ENCODE measurements at regions not wholly inside any gene's neighbourhood (a gene's known extent, or its start where the extent isn't known, plus 50 kb on each side); places are given as distances from the start of the nearest gene placed in this dataset.

DNA sequence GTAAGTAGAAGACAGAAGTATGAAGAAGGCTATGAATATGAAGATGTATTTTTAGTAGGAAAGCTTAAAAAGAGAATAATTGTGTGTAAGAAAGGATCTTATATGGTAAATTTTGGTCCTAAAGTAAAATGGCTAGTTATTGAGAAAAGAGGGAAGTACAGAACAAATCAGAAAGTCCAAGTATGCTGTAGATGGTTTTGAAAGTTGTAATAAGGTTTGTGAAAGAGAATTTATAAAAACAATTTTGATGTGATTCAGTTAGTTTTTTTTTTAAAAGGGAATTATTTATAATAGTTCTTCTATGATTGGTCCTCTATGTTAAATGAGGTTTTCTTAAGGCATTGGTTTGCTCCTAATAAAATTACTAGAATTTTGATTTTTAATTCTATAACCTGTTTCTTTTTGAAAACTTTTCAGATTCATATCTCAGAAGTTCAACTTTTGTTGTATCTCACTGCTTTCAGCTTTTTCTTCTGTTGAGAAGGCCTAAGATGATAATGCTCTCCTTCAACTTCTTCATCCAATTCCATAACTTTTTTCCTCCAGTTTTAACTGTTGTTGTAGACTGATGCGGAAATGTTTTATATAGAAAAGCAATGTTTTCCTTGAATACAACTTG is 322.7 kb downstream of the NOL4 start:
- no peaks in the 10 kb centered on the region for H3K4me1 ChIP-seq
- WGBS, 2 donors, result 89 to 97% methylated on average over 1 of the region's 1 CpG
- H3K27ac ChIP-seq, result no peak overlapping the region
- ATAC-seq (ENCODE audit: low FRiP score in 2 of 2) (no peak), DNase-seq (no peak)
- H3K36me3 ChIP-seq, result no peaks in the 10 kb centered on the region
- no peaks in the 10 kb centered on the region for H3K27me3 ChIP-seq
- H3K4me3 ChIP-seq, result no peak overlapping the region
- H3K9me3 ChIP-seq, result peaks cover 0 to 6% (median 2%) of the 10 kb centered on the region in 4 donors
- TF ChIP-seq, protein P1, sequence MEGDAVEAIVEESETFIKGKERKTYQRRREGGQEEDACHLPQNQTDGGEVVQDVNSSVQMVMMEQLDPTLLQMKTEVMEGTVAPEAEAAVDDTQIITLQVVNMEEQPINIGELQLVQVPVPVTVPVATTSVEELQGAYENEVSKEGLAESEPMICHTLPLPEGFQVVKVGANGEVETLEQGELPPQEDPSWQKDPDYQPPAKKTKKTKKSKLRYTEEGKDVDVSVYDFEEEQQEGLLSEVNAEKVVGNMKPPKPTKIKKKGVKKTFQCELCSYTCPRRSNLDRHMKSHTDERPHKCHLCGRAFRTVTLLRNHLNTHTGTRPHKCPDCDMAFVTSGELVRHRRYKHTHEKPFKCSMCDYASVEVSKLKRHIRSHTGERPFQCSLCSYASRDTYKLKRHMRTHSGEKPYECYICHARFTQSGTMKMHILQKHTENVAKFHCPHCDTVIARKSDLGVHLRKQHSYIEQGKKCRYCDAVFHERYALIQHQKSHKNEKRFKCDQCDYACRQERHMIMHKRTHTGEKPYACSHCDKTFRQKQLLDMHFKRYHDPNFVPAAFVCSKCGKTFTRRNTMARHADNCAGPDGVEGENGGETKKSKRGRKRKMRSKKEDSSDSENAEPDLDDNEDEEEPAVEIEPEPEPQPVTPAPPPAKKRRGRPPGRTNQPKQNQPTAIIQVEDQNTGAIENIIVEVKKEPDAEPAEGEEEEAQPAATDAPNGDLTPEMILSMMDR (IDR thresholded peaks at IDR 0.05), result no peak
- TF ChIP-seq EP300 (IDR thresholded peaks at IDR 0.05) (no peak), POLR2A (IDR thresholded peaks at IDR 0.05) (no peak), POLR2AphosphoS5 (IDR thresholded peaks at IDR 0.05) (no peak)

DNA sequence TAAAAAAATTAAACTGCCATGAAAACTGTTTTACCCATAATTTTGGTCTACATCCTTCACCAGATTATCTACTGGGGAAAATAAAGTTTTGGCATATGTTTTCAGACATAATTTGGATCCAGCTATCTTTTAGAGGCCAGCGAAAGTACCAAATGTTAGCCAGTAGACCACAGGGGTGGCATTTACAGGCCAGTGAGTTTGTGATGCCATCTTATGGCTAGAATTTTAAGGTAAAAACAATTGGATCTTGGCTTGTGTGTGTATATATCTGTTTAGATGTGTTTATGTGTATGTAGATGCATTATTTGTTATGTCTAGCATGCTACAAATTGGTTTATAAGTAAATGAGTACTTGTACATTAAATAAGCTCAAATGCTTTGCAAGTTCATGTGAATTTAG is 322.6 kb downstream of the ASXL3 start:
- ATAC-seq (ENCODE audit: low FRiP score in 2 of 2), result no peak
- 95 to 97% methylated on average over 1 of the region's 1 CpG for WGBS, 2 donors

DNA sequence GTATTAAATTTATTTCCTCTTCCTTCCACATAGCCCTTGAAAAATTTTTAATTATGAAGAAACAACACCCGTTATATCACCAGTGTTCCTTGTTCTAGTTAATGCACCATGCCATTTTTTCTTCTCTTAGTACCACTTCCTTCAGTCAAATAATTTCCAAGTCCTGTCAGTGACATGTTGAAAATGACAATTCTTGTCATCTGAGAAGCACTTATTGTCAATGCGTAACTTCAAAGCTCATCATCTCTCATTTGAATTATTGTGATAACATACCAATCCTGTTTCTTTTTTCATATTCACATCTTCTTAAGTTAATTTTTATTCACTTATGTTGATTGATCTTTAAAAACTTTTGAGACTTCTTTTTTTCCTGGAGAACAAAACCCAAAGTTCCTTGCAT is 320.4 kb downstream of the ASXL3 start:
- peaks cover 0 to 4% (median 2%) of the 10 kb centered on the region in 4 donors for H3K9me3 ChIP-seq
- 88 to 92% methylated on average over 2 of the region's 2 CpGs for WGBS, 2 donors
- TF ChIP-seq POLR2A (IDR thresholded peaks at IDR 0.05) (no peak), EP300 (IDR thresholded peaks at IDR 0.05) (no peak), POLR2AphosphoS5 (IDR thresholded peaks at IDR 0.05) (no peak)
- TF ChIP-seq, protein P1 (IDR thresholded peaks at IDR 0.05), result no peak
- H3K36me3 ChIP-seq, result no peaks in the 10 kb centered on the region
- DNase-seq (no peak), ATAC-seq (ENCODE audit: low FRiP score in 2 of 2) (no peak)
- H3K4me1 ChIP-seq, result no peaks in the 10 kb centered on the region
- H3K27me3 ChIP-seq, result no peaks in the 10 kb centered on the region
- no peak overlapping the region for H3K4me3 ChIP-seq
- no peak overlapping the region for H3K27ac ChIP-seq

More for the DNA sequence above, 322.6 kb downstream of the ASXL3 start:
- TF ChIP-seq, protein P1 (IDR thresholded peaks at IDR 0.05), result no peak
- Histone ChIP-seq H3K27ac (no peak overlapping the region), H3K9me3 (peaks cover 0 to 6% (median 2%) of the 10 kb centered on the region in 4 donors), H3K36me3 (no peaks in the 10 kb centered on the region), H3K27me3 (no peaks in the 10 kb centered on the region), H3K4me1 (no peaks in the 10 kb centered on the region), H3K4me3 (no peak overlapping the region)
- DNase-seq, result no peak

DNA sequence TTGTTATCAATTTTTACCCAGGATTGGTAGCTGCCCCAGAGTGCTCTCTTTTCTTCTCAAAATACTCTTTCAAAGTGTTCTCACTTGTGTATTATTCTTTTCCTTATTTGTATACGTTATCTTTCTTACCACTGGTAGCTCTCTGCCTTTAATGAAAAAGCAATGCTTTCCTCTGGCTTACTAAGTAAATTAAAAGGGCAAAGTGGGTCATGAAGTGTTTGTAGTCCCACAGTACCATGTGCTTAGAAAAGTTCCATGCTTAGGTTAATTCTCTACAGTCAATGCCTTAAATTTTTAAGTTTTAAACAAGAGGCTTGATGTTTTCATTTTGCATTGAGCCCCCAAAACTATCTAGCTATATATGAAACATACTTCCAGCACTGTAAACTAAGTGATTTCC is 300.2 kb downstream of the ASXL3 start:
- ATAC-seq (ENCODE audit: low FRiP score in 2 of 2), result no peak
- Histone ChIP-seq H3K4me1 (no peaks in the 10 kb centered on the region), H3K36me3 (no peaks in the 10 kb centered on the region), H3K27me3 (no peaks in the 10 kb centered on the region), H3K4me3 (no peak overlapping the region), H3K27ac (no peak overlapping the region), H3K9me3 (no peaks in the 10 kb centered on the region)
- no peak for DNase-seq
- TF ChIP-seq POLR2AphosphoS5 (IDR thresholded peaks at IDR 0.05) (no peak), POLR2A (IDR thresholded peaks at IDR 0.05) (no peak), EP300 (IDR thresholded peaks at IDR 0.05) (no peak)
- TF ChIP-seq, protein P1 (IDR thresholded peaks at IDR 0.05), result no peak
- WGBS, 2 donors, result 29 to 47% methylated on average over 1 of the region's 1 CpG

DNA sequence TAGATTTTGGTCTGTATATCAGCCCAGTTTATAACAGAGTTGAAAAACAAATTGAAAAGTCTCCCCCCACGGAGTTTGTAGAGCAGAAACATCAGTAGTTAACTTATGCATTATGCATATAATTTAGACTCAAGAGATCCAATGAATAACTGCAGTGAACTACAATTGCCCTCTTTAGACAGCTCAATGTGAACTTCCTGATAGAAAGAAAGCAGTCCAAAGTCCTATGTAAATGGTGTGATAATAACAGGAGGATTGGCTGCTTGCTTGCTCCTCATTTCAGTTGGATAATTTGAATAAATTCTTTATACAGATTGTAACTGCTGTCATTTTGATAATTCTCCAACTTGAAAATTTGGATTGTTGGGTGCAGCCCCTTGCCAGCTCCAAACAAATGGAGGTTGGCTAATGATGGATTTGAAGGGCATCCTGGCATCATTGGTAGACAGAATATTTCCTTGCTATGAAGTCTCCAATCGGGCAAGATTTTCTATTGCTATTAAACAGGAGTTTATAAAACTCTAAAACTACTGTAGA is 297.1 kb downstream of the ASXL3 start:
- Histone ChIP-seq H3K4me1 (no peaks in the 10 kb centered on the region), H3K27ac (no peak overlapping the region), H3K36me3 (no peaks in the 10 kb centered on the region), H3K9me3 (no peaks in the 10 kb centered on the region), H3K27me3 (no peaks in the 10 kb centered on the region), H3K4me3 (no peak overlapping the region)
- ATAC-seq (ENCODE audit: low FRiP score in 2 of 2), result no peak
- TF ChIP-seq EP300 (IDR thresholded peaks at IDR 0.05) (no peak), POLR2AphosphoS5 (IDR thresholded peaks at IDR 0.05) (no peak), POLR2A (IDR thresholded peaks at IDR 0.05) (no peak)
- TF ChIP-seq, protein P1 (IDR thresholded peaks at IDR 0.05), result no peak
- DNase-seq, result no peak
- 60 to 76% methylated on average over 2 of the region's 2 CpGs for WGBS, 2 donors

All from upper lobe of left lung (tissue), 6 donors.